AG04450 (cell line): ENCODE measurements at regions not wholly inside any gene's neighbourhood (a gene's known extent, or its start where the extent isn't known, plus 50 kb on each side); places are given as distances from the start of the nearest gene placed in this dataset.

ENCODE experiments used
- CTCF ChIA-PET: fragments of 300-600, 350-600 bp; formaldehyde crosslinking; extraction: SDS; loops from one replicate; lab custom pipeline; 2022; ENCODE audit warnings: antibody characterized with exemption, inconsistent platforms; lab: Charles Lee
- POLR2A ChIA-PET: fragments of 350-600 bp; formaldehyde crosslinking; extraction: SDS; loops from one replicate; lab custom pipeline; 2021; ENCODE audit warnings: antibody characterized with exemption, inconsistent platforms; lab: Yijun Ruan, JAX
- DNase-seq: peaks from one replicate; pipeline ENCODE4 v3.0.0-alpha.2; 2011; ENCODE audit warnings: low read depth, low spot score
- H3K27ac ChIP-seq: one replicate; pipeline ENCODE4 v1.5.1; 2012; ENCODE audit warnings: low read depth, low read length, control low read depth
- H3K27me3 ChIP-seq: one replicate; pipeline ENCODE4 v1.6.0; 2012; ENCODE audit warnings: low read length; ENCODE audit not compliant: control insufficient read depth, insufficient read depth
- H3K4me3 ChIP-seq: 2 replicates; pipeline ENCODE4 v1.5.1; 2011; ENCODE audit warnings: mild to moderate bottlenecking, low read depth, low read length, control low read depth
- H3K9me3 ChIP-seq: 2 replicates; pipeline ENCODE4 v1.5.1; 2012; ENCODE audit warnings: low read length; ENCODE audit not compliant: control insufficient read depth, insufficient read depth
- CTCF ChIP-seq: IDR thresholded peaks from 2 replicates; pipeline ENCODE4 v1.5.1; 2011; ENCODE audit warnings: low read depth, low read length, control low read depth, inconsistent platforms

GRCh38 chr1:111045033-111045722 lies 81.5 kb upstream of the LRIF1 start:
- no peak overlapping the region for H3K27ac ChIP-seq
- H3K9me3 ChIP-seq: no peaks in the 10 kb centered on the region
- ChIA-PET POLR2A (no interaction called here), CTCF (interaction anchor here (4.0 kb wide), 1 partner anchor 15 kb away, joined by 23 read pairs; no protein-coding TSS in a partner anchor)
- no peak for DNase-seq
- H3K4me3 ChIP-seq: no peak overlapping the region
- H3K27me3 ChIP-seq: no peaks in the 10 kb centered on the region
- TF ChIP-seq CTCF: no peak

GRCh38 chr1:111032295-111032897 lies 68.7 kb upstream of the LRIF1 start:
- H3K9me3 ChIP-seq: no peaks in the 10 kb centered on the region
- ChIA-PET CTCF (interaction anchor here (0.7 to 1.1 kb wide), 2 partner anchors 9 to 10 kb away, joined by 3 to 4 read pairs; no protein-coding TSS in a partner anchor), POLR2A (no interaction called here)
- H3K4me3 ChIP-seq: no peak overlapping the region
- no peak overlapping the region for H3K27ac ChIP-seq
- H3K27me3 ChIP-seq: no peaks in the 10 kb centered on the region
- peak; percentile 73 for TF ChIP-seq CTCF
- DNase-seq: no peak

GRCh38 chr1:111030590-111030989 lies 66.9 kb upstream of the LRIF1 start:
- CTCF ChIA-PET: interaction anchor here (0.6 to 2.8 kb wide), 46 partner anchors 9 to 962 kb away, joined by 3 to 30 read pairs (median 4); no protein-coding TSS in a partner anchor
- TF ChIP-seq CTCF: peak; percentile 92
- H3K9me3 ChIP-seq: no peaks in the 10 kb centered on the region
- no peak overlapping the region for H3K27ac ChIP-seq
- POLR2A ChIA-PET: no interaction called here
- H3K4me3 ChIP-seq: no peak overlapping the region
- H3K27me3 ChIP-seq: no peaks in the 10 kb centered on the region
- peak; percentile 18 for DNase-seq

- no peak for DNase-seq
- H3K4me3 ChIP-seq: no peak overlapping the region
- POLR2A ChIA-PET: no interaction called here
- H3K9me3 ChIP-seq: no peaks in the 10 kb centered on the region
- H3K27me3 ChIP-seq: no peaks in the 10 kb centered on the region
- CTCF ChIA-PET: interaction anchor here (1.1 kb wide), 1 partner anchor 309 kb away, joined by 4 read pairs; no protein-coding TSS in a partner anchor
- TF ChIP-seq CTCF: no peak
- H3K27ac ChIP-seq: no peak overlapping the region
Observed at GRCh38 chr1:111025109-111025508, 61.4 kb upstream of the LRIF1 start.

GRCh38 chr1:111015222-111015621 lies 51.5 kb upstream of the LRIF1 start:
- Histone ChIP-seq H3K27me3 (no peaks in the 10 kb centered on the region), H3K4me3 (no peak overlapping the region), H3K9me3 (no peaks in the 10 kb centered on the region), H3K27ac (no peak overlapping the region)
- TF ChIP-seq CTCF: no peak
- ChIA-PET POLR2A (no interaction called here), CTCF (interaction anchor here (1.6 kb wide), 1 partner anchor 16 kb away, joined by 9 read pairs; no protein-coding TSS in a partner anchor)
- no peak for DNase-seq
